HCT116 (cell line): ENCODE measurements at regions not wholly inside any gene's neighbourhood (a gene's known extent, or its start where the extent isn't known, plus 50 kb on each side); places are given as distances from the start of the nearest gene placed in this dataset.

Experiments
- ATAC-seq: fragments of 200-7000 bp; cut with Tn5 transposase; 2 replicates; pipeline ENCODE4 v1.9.1; 2020; ENCODE audit warnings: mild to moderate bottlenecking, moderate library complexity
- BruUV-seq: library from RNA; stranded (reverse); fragments of 400-500 nt; replicated peaks from 2 replicates; lab custom pipeline; 2021; lab: Mats Ljungman, UMichigan
- CTCF ChIA-PET: fragments of 300-600 bp; sonication (Branson Sonifier 250); formaldehyde crosslinking; loops from one replicate; lab custom pipeline; 2021; ENCODE audit warnings: antibody characterized with exemption; lab: Charles Lee
- POLR2A ChIA-PET: fragments of 300-600, 350-600 bp; sonication (Branson Sonifier 250); formaldehyde crosslinking; loops from one replicate; lab custom pipeline; 2021; ENCODE audit warnings: antibody characterized with exemption; lab: Charles Lee
- RAD21 ChIA-PET, 2 experiments: fragments of 300-600 bp; sonication (Branson Sonifier 250); formaldehyde crosslinking; loops; one replicate each; lab custom pipeline; 2023; ENCODE audit warnings: low total read pairs in 2 of 2; ENCODE audit not compliant: uncharacterized antibody in 2 of 2, unreplicated experiment in 2 of 2, low non-redundant PET in 1 of 2; lab: Charles Lee
- DNase-seq: peaks from one replicate; pipeline ENCODE4 v3.0.0-alpha.2; 2010; ENCODE audit warnings: low read depth, low spot score
- H2AFZ ChIP-seq: fragments of 200-600 bp; shearing (Covaris generic), sonication (generic); 2 replicates; pipeline ENCODE4 v1.6.1; 2017; ENCODE audit warnings: low read depth, mixed run types, mixed read lengths, antibody characterized with exemption, low read length; ENCODE audit not compliant: poor library complexity, severe bottlenecking
- H3K27ac ChIP-seq: 2 replicates; pipeline ENCODE4 v1.5.1; 2012; ENCODE audit warnings: low read depth, low read length
- H3K27me3 ChIP-seq: fragments of 200-600 bp; sonication (generic); 2 replicates; pipeline ENCODE4 v1.6.1; 2016; ENCODE audit warnings: mixed run types, low read length, mixed read lengths; ENCODE audit not compliant: insufficient read depth
- H3K36me3 ChIP-seq, 2 experiments: fragments of 200-500 bp in 1 of 2; fragments of 200-600 bp in 1 of 2; sonication (Bioruptor generic) in 1 of 2; sonication (generic) in 1 of 2; 2 replicates each; pipeline versions ENCODE4 v1.5.1 to v1.6.1; 2014 to 2016; ENCODE audit warnings: low read length in 2 of 2, inconsistent platforms in 1 of 2, mixed read lengths in 1 of 2, mixed run types in 1 of 2; ENCODE audit not compliant: insufficient read depth in 2 of 2, control insufficient read depth in 1 of 2
- H3K4me1 ChIP-seq, 2 experiments: fragments of 200-600 bp in 1 of 2; sonication (generic) in 1 of 2; 2 replicates each; pipeline versions ENCODE4 v1.5.1 to v1.6.1; 2012 to 2017; ENCODE audit warnings: low read length in 2 of 2, inconsistent platforms in 1 of 2, mild to moderate bottlenecking in 1 of 2, mixed read lengths in 1 of 2, mixed run types in 1 of 2, moderate library complexity in 1 of 2; ENCODE audit not compliant: insufficient read depth in 2 of 2, control insufficient read depth in 1 of 2
- H3K4me2 ChIP-seq: fragments of 200-600 bp; sonication (generic); 2 replicates; pipeline ENCODE4 v1.6.1; 2017; ENCODE audit warnings: mixed run types, low read length, mixed read lengths
- H3K4me3 ChIP-seq, 2 experiments: fragments of 200-600 bp in 1 of 2; sonication (generic) in 1 of 2; replicated peaks in 1 of 2; 2 replicates each; pipeline ENCODE4 v1.5.1; 2011 to 2016; ENCODE audit warnings: low read length in 2 of 2, control low read depth in 1 of 2, low read depth in 1 of 2, mild to moderate bottlenecking in 1 of 2, mixed read lengths in 1 of 2, mixed run types in 1 of 2
- H3K79me2 ChIP-seq: fragments of 200-600 bp; sonication (generic); 2 replicates; pipeline ENCODE4 v1.6.1; 2017; ENCODE audit warnings: mild to moderate bottlenecking, mixed run types, low read length, moderate library complexity, mixed read lengths; ENCODE audit not compliant: insufficient read depth
- H3K9ac ChIP-seq: fragments of 200-600 bp; sonication (generic); 2 replicates; pipeline ENCODE4 v1.6.1; 2016; ENCODE audit warnings: low read length, mixed read lengths
- H3K9me2 ChIP-seq: fragments of 200-600 bp; sonication (generic), shearing (Covaris generic); 2 replicates; pipeline ENCODE4 v1.6.1; 2017; ENCODE audit warnings: mixed run types, mild to moderate bottlenecking, moderate library complexity; ENCODE audit not compliant: insufficient read depth
- H3K9me3 ChIP-seq, 2 experiments: fragments of 200-500 bp in 1 of 2; fragments of 200-600 bp in 1 of 2; sonication (Bioruptor generic) in 1 of 2; sonication (generic) in 1 of 2; 2 replicates each; pipeline ENCODE4 v1.6.1; 2014 to 2017; ENCODE audit warnings: low read length in 2 of 2, mixed read lengths in 2 of 2, inconsistent platforms in 1 of 2, low read depth in 1 of 2, mild to moderate bottlenecking in 1 of 2, mixed run types in 1 of 2, moderate library complexity in 1 of 2; ENCODE audit not compliant: control insufficient read depth in 1 of 2, insufficient read depth in 1 of 2
- H4K20me1 ChIP-seq: fragments of 200-600 bp; sonication (generic), shearing (Covaris generic); 2 replicates; pipeline ENCODE4 v1.6.1; 2017; ENCODE audit warnings: mixed run types, mild to moderate bottlenecking, moderate library complexity; ENCODE audit not compliant: insufficient read depth
- CBX3 ChIP-seq: IDR thresholded peaks from 2 replicates; pipeline ENCODE4 v1.6.1; 2012; ENCODE audit warnings: low read depth
- EGR1 ChIP-seq: IDR thresholded peaks from 2 replicates; pipeline ENCODE4 v1.6.1; 2012; ENCODE audit warnings: low read depth
- ELF1 ChIP-seq: IDR thresholded peaks from 2 replicates; pipeline ENCODE4 v1.6.1; 2012; ENCODE audit warnings: low read depth, borderline replicate concordance
- EZH2 ChIP-seq: fragments of 200-600 bp; sonication (generic); IDR thresholded peaks from 2 replicates; pipeline ENCODE4 v1.6.1; 2017; ENCODE audit warnings: antibody characterized with exemption, mixed run types
- EZH2phosphoT487 ChIP-seq: fragments of 200-600 bp; IDR thresholded peaks from 2 replicates; pipeline ENCODE4 v1.6.1; 2018; ENCODE audit warnings: antibody characterized with exemption, borderline replicate concordance
- POLR2AphosphoS5 ChIP-seq: IDR thresholded peaks from 2 replicates; pipeline ENCODE4 v1.6.1; 2011; ENCODE audit warnings: mild to moderate bottlenecking, low read depth, low read length, moderate library complexity
- RAD21 ChIP-seq: IDR thresholded peaks from 2 replicates; pipeline ENCODE4 v1.6.1; 2012; ENCODE audit warnings: low read depth, mild to moderate bottlenecking
- REST ChIP-seq: IDR thresholded peaks from 2 replicates; pipeline ENCODE4 v1.6.1; 2012; ENCODE audit warnings: low read depth
- TCF7L2 ChIP-seq: IDR thresholded peaks from 2 replicates; pipeline ENCODE4 v1.7.0; 2011; ENCODE audit warnings: borderline replicate concordance, inconsistent platforms; ENCODE audit not compliant: insufficient read depth, insufficient read length; ENCODE audit errors: extremely low read depth
- YY1 ChIP-seq: IDR thresholded peaks from 2 replicates; pipeline ENCODE4 v1.6.1; 2011; ENCODE audit warnings: low read length, low read depth, moderate library complexity, mild to moderate bottlenecking; ENCODE audit not compliant: insufficient replicate concordance; ENCODE audit errors: extremely low read depth
- ZFX ChIP-seq: fragments of 450-650 bp; IDR thresholded peaks from 2 replicates; pipeline ENCODE4 v1.6.1; 2017
- ZNF274 ChIP-seq: fragments of 200-500 bp; sonication (Bioruptor generic); IDR thresholded peaks from 2 replicates; pipeline ENCODE4 v1.6.1; 2014; ENCODE audit warnings: mild to moderate bottlenecking, low read depth, low read length, inconsistent platforms
- intact Hi-C: fragments of 100-400 bp; cut with micrococcal nuclease; formaldehyde crosslinking; loops from 2 replicates; pipeline ENCODE4 v1.10.0; 2022
- TF ChIP-seq, protein P1 (sequence below): IDR thresholded peaks from 2 replicates; pipeline ENCODE4 v1.6.1; 2012
- TF ChIP-seq, protein P2 (sequence below): IDR thresholded peaks from 2 replicates; pipeline ENCODE4 v1.6.1; 2012

GRCh38 chr15:25246641-25247406 is 192.0 kb downstream of the UBE3A start:
- TF ChIP-seq, protein P1, sequence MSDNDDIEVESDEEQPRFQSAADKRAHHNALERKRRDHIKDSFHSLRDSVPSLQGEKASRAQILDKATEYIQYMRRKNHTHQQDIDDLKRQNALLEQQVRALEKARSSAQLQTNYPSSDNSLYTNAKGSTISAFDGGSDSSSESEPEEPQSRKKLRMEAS, result no peak
- TF ChIP-seq EZH2phosphoT487 (no peak), CBX3 (no peak), REST (no peak), EGR1 (no peak), ELF1 (no peak), ZFX (no peak), YY1 (no peak), POLR2AphosphoS5 (no peak), EZH2 (no peak), RAD21 (no peak), TCF7L2 (no peak), ZNF274 (no peak)
- TF ChIP-seq, protein P2, sequence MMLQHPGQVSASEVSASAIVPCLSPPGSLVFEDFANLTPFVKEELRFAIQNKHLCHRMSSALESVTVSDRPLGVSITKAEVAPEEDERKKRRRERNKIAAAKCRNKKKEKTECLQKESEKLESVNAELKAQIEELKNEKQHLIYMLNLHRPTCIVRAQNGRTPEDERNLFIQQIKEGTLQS, result no peak
- Histone ChIP-seq H3K79me2 (no peaks in the 10 kb centered on the region), H2AFZ (no peak overlapping the region), H3K9ac (no peak overlapping the region), H3K36me3 (no peaks in the 10 kb centered on the region), H4K20me1 (no peaks in the 10 kb centered on the region), H3K4me1 (no peaks in the 10 kb centered on the region), H3K9me2 (no peaks in the 10 kb centered on the region), H3K4me3 (no peak overlapping the region), H3K4me2 (no peak overlapping the region), H3K27ac (no peak overlapping the region), H3K9me3 (peaks cover 3 to 35% of the 10 kb centered on the region in 2 experiments; a peak in 2 of 4 replicates), H3K27me3 (no peaks in the 10 kb centered on the region)
- ChIA-PET RAD21 (no interaction called here), POLR2A (no interaction called here), CTCF (no interaction called here)
- intact Hi-C loops, result no loop called here
- DNase-seq (no peak), ATAC-seq (no peak)
- BruUV-seq, result no TSS peak
